Liver (tissue), 3 donors: ENCODE measurements at regions not wholly inside any gene's neighbourhood (a gene's known extent, or its start where the extent isn't known, plus 50 kb on each side); places are given as distances from the start of the nearest gene placed in this dataset.

Source experiments
- ATF3 ChIP-seq: IDR thresholded peaks from 2 replicates; pipeline ENCODE4 v1.6.1; 2016; ENCODE audit warnings: antibody characterized with exemption
- CTCF ChIP-seq: fragments of 150-350 bp; IDR thresholded peaks from 2 replicates; pipeline ENCODE4 v1.5.1; 2017; ENCODE audit warnings: improper control_type of control experiment, low read depth, low read length; ENCODE audit not compliant: missing input control
- FOXA2 ChIP-seq: IDR thresholded peaks from 2 replicates; pipeline ENCODE4 v1.6.1; 2016; ENCODE audit warnings: antibody characterized with exemption
- SP1 ChIP-seq: IDR thresholded peaks from 2 replicates; pipeline ENCODE4 v1.6.1; 2018; ENCODE audit warnings: antibody characterized with exemption, mild to moderate bottlenecking
- donor health status: healthy.
- donor health status: healthy.

DNA sequence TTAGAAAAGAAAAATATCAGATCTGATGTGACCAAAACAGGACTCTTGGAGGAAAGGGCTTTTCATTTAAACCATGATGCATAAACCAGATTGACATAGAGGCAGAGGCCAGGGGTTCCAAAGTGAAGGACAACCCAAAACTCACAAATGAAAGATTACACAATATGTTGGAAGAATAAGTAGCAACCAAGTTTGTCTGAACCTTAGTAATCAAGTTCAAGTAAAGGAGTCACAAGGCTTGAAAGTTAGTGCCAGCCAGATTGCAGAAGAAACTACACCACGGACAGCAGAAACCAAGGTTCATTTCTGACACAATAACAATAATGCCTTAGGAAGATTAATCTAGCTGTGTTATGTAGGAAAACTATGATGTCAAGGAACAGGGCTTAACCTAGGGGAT, 124.6 kb downstream of the ZC3H11B start:
- TF ChIP-seq CTCF (no peak), SP1 (no peak), FOXA2 (no peak), ATF3 (no peak)
